ENCODE measurements at regions not wholly inside any gene's neighbourhood (a gene's known extent, or its start where the extent isn't known, plus 50 kb on each side); places are given as distances from the start of the nearest gene placed in this dataset.

DNA sequence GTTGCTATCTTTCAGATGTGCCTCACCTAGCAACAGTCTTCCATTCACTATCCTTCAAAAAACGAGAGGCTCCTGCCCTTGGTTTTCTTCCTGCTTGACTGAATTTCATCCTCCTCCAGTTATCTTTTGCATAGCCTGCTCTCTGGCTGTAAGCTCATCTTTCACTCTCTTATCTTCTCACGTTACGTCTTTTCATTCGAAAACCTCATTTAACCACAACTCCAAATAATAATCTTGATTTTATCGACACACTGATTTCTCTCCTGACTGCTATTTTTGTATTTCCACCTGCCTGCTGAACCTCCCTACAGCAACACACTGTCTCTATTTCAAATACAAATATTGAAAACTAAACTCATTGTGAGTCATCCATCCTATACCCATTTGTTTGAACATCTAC is 230.7 kb upstream of the TMC3 start:
- TF ChIP-seq, protein P1, sequence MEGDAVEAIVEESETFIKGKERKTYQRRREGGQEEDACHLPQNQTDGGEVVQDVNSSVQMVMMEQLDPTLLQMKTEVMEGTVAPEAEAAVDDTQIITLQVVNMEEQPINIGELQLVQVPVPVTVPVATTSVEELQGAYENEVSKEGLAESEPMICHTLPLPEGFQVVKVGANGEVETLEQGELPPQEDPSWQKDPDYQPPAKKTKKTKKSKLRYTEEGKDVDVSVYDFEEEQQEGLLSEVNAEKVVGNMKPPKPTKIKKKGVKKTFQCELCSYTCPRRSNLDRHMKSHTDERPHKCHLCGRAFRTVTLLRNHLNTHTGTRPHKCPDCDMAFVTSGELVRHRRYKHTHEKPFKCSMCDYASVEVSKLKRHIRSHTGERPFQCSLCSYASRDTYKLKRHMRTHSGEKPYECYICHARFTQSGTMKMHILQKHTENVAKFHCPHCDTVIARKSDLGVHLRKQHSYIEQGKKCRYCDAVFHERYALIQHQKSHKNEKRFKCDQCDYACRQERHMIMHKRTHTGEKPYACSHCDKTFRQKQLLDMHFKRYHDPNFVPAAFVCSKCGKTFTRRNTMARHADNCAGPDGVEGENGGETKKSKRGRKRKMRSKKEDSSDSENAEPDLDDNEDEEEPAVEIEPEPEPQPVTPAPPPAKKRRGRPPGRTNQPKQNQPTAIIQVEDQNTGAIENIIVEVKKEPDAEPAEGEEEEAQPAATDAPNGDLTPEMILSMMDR (IDR thresholded peaks at IDR 0.05): no peak
- no peak for TF ChIP-seq ZFX (IDR thresholded peaks at IDR 0.05; ENCODE audit: borderline replicate concordance)
